Body of pancreas (tissue), 4 donors: ENCODE measurements at regions not wholly inside any gene's neighbourhood (a gene's known extent, or its start where the extent isn't known, plus 50 kb on each side); places are given as distances from the start of the nearest gene placed in this dataset.

Experiments used
- ATAC-seq: fragments of 150-250 bp; one replicate; pipeline ENCODE4 v1.9.1; 2016
- DNase-seq, 4 donors: peaks; one replicate each; pipeline ENCODE4 v3.0.0-alpha.2; 2019
- H3K27ac ChIP-seq, 4 donors: fragments of 200-600 bp; sonication (generic); 1 replicate in 3 of 4; 2 replicates in 1 of 4; pipeline versions ENCODE4 v1.5.1 to v1.6.1; 2016 to 2019; ENCODE audit warnings: mild to moderate bottlenecking in 1 of 4, mixed read lengths in 1 of 4, moderate library complexity in 1 of 4
- H3K27me3 ChIP-seq, 2 donors: fragments of 200-600 bp; sonication (generic); one replicate each; pipeline ENCODE4 v1.6.0; 2016; ENCODE audit warnings: mild to moderate bottlenecking in 1 of 2
- H3K36me3 ChIP-seq, 2 donors: fragments of 200-600 bp; sonication (generic); replicated peaks in 1 of 2; 2 replicates each; pipeline ENCODE4 v1.5.1; 2016; ENCODE audit warnings: low read depth in 2 of 2; ENCODE audit not compliant: insufficient read depth in 1 of 2
- H3K4me1 ChIP-seq: fragments of 200-600 bp; sonication (generic); one replicate; pipeline ENCODE4 v1.6.0; 2016
- H3K4me3 ChIP-seq, 2 donors: fragments of 200-600 bp; sonication (generic); 1 replicate in 1 of 2; 2 replicates in 1 of 2; pipeline ENCODE4 v1.5.1; 2016 to 2019
- H3K9me3 ChIP-seq, 3 donors: fragments of 200-600 bp; sonication (generic); 1 replicate in 2 of 3; 2 replicates in 1 of 3; pipeline ENCODE4 v1.5.1; 2016
- POLR2A ChIP-seq, 3 donors: fragments of 450-650 bp; IDR thresholded peaks; one replicate each; pipeline ENCODE4 v1.6.1; 2016; ENCODE audit warnings: antibody characterized with exemption in 3 of 3, mild to moderate bottlenecking in 2 of 3
- WGBS, 2 donors: methylation state at CpG; one replicate each; pipeline ENCODE4 v1.1.5; 2017; 5-methylcytosine and 5-hydroxymethylcytosine counted together
- intact Hi-C: fragments of 100-400 bp; cut with DNase I; formaldehyde crosslinking; loops from one replicate; pipeline ENCODE4 v1.15.1; 2023
- TF ChIP-seq, protein P1 (sequence below), 7 experiments: fragments of 450-650 bp in 4 of 7; fragments of 200-600 bp in 3 of 7; sonication (generic) in 3 of 7; IDR thresholded peaks; one replicate each; pipeline ENCODE4 v1.5.1; 2016 to 2019; ENCODE audit warnings: antibody characterized with exemption in 7 of 7

DNA sequence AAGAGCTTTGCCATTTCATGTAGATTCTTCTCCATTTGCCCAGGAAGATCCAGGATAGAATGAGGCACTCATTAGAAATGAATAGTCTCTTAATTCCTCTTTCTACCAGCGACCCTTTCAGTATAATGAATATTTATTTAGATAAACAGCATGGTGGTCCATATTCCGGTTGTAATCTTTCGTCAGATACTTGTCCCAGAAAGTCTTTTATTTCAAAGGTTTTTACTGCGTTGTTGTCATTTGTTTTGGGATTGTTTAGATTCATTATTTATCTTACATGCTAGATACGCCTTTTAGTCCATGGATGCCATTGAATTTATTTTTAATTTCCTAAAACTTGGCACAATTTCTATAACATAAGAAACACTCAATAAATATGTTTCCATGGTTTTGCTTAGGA, 139.7 kb upstream of the FLRT2 start:
- intact Hi-C loops = no loop called here
- Histone ChIP-seq H3K27ac (no peak overlapping the region), H3K27me3 (no peaks in the 10 kb centered on the region), H3K4me3 (no peak overlapping the region), H3K36me3 (no peaks in the 10 kb centered on the region), H3K9me3 (no peaks in the 10 kb centered on the region), H3K4me1 (no peaks in the 10 kb centered on the region)
- DNase-seq = no peak
- ATAC-seq = no peak
- no peak for TF ChIP-seq POLR2A (IDR thresholded peaks at IDR 0.05)
- TF ChIP-seq, protein P1, sequence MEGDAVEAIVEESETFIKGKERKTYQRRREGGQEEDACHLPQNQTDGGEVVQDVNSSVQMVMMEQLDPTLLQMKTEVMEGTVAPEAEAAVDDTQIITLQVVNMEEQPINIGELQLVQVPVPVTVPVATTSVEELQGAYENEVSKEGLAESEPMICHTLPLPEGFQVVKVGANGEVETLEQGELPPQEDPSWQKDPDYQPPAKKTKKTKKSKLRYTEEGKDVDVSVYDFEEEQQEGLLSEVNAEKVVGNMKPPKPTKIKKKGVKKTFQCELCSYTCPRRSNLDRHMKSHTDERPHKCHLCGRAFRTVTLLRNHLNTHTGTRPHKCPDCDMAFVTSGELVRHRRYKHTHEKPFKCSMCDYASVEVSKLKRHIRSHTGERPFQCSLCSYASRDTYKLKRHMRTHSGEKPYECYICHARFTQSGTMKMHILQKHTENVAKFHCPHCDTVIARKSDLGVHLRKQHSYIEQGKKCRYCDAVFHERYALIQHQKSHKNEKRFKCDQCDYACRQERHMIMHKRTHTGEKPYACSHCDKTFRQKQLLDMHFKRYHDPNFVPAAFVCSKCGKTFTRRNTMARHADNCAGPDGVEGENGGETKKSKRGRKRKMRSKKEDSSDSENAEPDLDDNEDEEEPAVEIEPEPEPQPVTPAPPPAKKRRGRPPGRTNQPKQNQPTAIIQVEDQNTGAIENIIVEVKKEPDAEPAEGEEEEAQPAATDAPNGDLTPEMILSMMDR (IDR thresholded peaks at IDR 0.05) = no peak
- WGBS, 2 donors = 91 to 94% methylated on average over 5 of the region's 5 CpGs

DNA sequence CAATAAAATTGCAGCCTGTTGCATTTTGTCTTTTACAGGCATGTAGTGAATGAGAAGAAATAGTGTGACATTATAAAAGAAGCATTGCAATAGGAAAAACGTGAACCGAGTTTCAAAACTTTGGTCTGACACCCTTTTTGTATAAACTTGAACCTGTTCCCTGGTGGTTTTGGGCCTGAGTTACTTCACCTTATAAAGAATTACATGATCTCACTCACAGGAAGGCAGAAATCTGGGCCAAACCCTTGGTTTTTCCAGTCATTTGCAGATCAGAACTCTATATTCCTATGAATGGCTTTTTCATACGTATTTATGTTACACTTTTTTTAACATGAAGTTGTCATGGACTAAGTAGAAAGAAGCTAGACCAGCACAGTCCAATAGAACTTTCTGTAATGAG, 138.5 kb upstream of the FLRT2 start:
- H3K27ac ChIP-seq = no peak overlapping the region
- no peaks in the 10 kb centered on the region for H3K36me3 ChIP-seq
- intact Hi-C loops = no loop called here
- WGBS, 2 donors = 93% methylated on average over 3 of the region's 3 CpGs
- H3K27me3 ChIP-seq = no peaks in the 10 kb centered on the region
- H3K4me1 ChIP-seq = no peaks in the 10 kb centered on the region
- H3K9me3 ChIP-seq = no peaks in the 10 kb centered on the region
- no peak for ATAC-seq
- H3K4me3 ChIP-seq = no peak overlapping the region
- no peak for DNase-seq
- TF ChIP-seq, protein P1 (IDR thresholded peaks at IDR 0.05) = no peak

DNA sequence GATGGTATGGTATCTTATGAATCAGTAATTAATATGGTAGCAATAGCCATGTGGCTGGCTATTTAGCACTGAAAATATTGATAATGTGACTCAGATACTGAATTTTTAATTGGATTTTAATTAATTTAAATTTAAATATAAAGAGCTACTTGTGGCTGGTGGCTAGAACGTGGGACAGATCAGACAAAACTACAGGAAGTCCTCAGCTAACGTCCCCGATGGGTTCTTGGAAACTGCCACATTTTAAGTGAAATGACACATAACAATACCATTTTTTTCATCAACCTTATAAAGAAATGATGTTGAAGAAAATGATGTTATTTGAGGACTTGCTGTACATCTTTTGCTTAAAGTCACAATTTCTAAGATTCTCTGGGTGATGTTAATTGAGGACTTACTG, 138.1 kb upstream of the FLRT2 start:
- Histone ChIP-seq H3K27ac (no peak overlapping the region), H3K27me3 (no peaks in the 10 kb centered on the region), H3K4me3 (no peak overlapping the region), H3K4me1 (no peaks in the 10 kb centered on the region), H3K9me3 (no peaks in the 10 kb centered on the region), H3K36me3 (no peaks in the 10 kb centered on the region)
- 60 to 87% methylated on average over 3 of the region's 3 CpGs for WGBS, 2 donors
- intact Hi-C loops = no loop called here
- ATAC-seq (no peak), DNase-seq (no peak)
- TF ChIP-seq, protein P1 (IDR thresholded peaks at IDR 0.05) = no peak
- TF ChIP-seq POLR2A (IDR thresholded peaks at IDR 0.05) = no peak

DNA sequence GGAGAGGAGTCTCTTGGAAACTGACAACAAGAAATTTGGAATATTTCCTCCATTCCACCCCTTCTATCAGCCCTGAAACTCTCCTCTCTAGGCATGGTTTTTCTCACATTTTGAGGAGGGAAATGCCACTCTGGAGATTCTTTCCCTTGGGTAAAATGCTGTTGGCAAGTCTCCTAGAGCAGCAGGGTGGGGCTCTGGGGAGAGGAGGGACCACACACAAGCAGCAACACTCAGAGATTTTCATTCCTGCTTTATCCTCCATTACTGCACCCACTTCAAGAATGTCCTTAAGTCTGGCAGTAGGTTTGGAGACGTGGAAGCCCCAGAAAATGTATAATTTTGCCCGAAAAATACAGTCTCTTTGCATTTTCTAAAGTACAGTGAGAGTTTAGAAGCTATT, 130.8 kb upstream of the FLRT2 start:
- no peak overlapping the region for H3K27ac ChIP-seq
- no peak overlapping the region for H3K4me3 ChIP-seq
- DNase-seq (no peak), ATAC-seq (no peak)
- no peaks in the 10 kb centered on the region for H3K27me3 ChIP-seq
- intact Hi-C loops = no loop called here
- no peaks in the 10 kb centered on the region for H3K36me3 ChIP-seq
- TF ChIP-seq POLR2A (IDR thresholded peaks at IDR 0.05) = no peak
- TF ChIP-seq, protein P1 (IDR thresholded peaks at IDR 0.05) = no peak
- 76 to 86% methylated on average over 2 of the region's 2 CpGs for WGBS, 2 donors
- no peaks in the 10 kb centered on the region for H3K9me3 ChIP-seq
- peaks cover 16% of the 10 kb centered on the region for H3K4me1 ChIP-seq

DNA sequence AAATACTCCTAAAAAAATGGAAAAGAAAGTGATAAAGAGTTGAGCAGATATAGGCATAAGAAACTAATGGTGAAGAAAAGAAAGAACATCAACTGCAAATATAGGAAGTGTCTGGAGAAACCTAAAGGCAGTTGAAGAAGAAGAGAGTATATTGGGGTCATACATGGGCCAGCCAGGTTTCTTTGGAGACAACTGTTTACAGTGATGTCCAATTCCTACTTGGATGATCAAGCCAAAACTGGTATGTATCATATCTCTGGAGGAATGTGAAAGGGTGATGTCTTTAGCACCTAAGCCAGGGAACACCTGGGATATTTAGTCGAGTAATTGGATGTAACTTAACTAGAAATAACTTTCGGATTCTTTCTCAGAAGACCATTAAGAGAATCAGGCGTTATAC, 129.3 kb upstream of the FLRT2 start:
- H3K36me3 ChIP-seq = no peaks in the 10 kb centered on the region
- intact Hi-C loops = no loop called here
- DNase-seq = no peak
- 90 to 92% methylated on average over 3 of the region's 3 CpGs for WGBS, 2 donors
- no peak for ATAC-seq
- no peaks in the 10 kb centered on the region for H3K27me3 ChIP-seq
- H3K9me3 ChIP-seq = no peaks in the 10 kb centered on the region
- H3K4me1 ChIP-seq = peaks cover 19% of the 10 kb centered on the region
- no peak overlapping the region for H3K27ac ChIP-seq
- no peak overlapping the region for H3K4me3 ChIP-seq
- TF ChIP-seq, protein P1 (IDR thresholded peaks at IDR 0.05) = no peak
- TF ChIP-seq POLR2A (IDR thresholded peaks at IDR 0.05) = no peak
